DMS53 treated with DMSO at 0.1 percent for 48 hours (cell line): ENCODE measurements at regions not wholly inside any gene's neighbourhood (a gene's known extent, or its start where the extent isn't known, plus 50 kb on each side); places are given as distances from the start of the nearest gene placed in this dataset.

ENCODE experiments used
- DNase-seq: peaks from one replicate; lab custom pipeline; 2025; ENCODE audit not compliant: unreplicated experiment; lab: John Stamatoyannopoulos, UW

DNA sequence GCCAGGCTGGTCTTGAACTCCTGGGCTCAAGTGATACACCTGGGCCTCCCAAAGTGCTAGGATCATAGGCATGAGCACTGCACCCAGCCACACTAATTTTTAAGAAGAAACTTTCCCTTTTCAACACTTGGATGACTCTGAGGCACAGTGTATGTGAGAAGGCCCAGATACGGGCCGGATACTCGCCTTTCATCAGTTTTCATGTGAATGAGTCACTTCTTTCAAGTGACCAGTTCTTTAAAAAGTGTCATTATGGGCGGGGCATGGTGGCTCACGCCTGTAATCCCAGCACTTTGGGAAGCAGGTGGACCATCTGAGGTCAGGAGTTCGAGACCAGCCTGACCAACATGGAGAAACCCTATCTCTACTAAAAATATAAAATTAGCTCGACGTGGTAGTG, 120.8 kb downstream of the CTTN start:
- no peak for DNase-seq

DNA sequence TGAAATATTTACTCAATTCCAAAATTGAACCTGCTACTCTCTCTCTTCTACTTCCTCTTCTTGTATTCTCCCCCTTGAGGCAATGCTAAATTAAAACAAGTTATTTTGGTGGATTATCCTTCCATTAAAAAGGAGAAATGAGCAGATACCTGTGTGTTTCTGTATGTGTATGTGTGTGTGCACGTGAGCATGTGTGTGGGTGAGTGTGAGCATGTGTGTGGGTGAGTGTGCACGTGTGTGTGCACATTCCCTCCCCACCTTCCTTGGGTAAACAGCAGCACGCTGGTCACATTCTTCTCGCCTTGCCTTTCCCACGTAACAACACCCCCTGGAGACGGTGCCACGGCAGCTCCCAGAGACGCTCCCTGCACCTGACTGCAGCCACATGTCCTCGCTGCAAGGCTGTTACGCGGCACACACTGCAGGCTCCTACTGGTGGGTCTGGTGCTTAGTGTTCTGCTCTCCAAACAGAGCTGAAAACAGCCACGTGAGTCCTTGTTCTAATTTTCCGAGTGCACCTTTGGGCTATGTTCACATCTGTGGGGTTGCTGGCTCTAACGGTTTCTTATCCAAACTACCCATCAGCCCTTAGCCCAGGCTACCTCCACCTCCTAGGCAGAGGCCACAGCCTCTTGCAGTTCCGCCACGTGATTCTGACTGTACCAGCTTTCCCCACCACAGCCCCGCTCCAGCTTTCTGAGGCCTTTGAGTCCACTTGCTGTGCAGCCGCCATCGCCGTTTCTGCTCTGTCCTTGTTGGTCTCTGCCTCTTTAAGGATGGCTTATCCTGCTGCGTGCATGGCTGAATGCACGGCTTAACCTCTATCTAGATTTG, 123.4 kb downstream of the CTTN start:
- DNase-seq, result no peak

DNA sequence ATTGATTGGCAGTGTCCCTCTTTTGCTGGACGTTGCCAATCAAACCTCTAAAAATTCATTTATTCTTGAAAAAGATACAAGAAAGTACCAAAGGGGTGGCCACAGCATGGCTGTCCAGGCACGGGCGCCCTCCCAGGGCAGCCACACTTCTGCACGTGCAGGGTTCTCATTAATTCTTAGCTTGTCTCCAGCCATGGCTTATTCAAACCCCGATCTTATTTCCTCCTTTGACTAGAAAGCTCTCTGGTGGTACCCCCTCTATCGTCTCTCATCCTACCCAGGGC, 123.9 kb downstream of the CTTN start:
- DNase-seq, result no peak

GRCh38 chr11:70522593-70523311, 124.4 kb downstream of the CTTN start:
- peak; percentile 41 for DNase-seq

DNA sequence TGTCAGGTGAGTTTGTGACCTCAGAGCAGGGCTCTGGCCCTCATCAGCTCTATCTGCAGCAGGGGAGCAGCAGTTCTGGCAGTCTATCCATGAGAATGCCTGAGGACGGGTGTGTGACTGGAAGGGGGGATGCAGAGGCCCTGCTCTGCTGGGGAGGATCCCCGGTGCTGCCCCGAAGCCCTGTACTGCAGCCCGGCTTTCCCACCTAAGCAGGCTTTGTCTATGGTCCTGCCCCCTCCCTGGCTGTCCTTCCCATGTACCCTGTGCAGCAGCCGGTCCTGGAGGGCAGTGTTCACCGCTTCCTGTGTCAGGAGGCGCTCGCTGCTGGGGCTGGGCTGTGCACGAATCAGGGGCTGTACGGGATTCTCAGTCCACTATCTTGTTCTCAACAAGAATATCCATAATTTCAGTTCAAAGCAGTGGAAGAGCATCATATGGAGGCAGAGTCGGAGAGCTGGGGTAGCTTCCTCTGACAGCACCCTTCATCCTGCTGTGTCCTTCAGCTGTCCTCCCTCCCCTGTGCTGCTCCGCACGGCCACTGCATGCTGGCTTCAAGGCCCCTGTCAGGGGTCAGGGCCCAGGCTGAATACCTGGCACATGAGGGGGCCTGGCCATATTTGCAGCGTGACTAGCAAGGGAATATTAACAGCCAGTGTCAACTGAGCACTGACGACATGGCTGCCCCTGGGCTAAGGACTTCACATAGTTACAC, 125.2 kb downstream of the CTTN start:
- DNase-seq, result no peak

DNA sequence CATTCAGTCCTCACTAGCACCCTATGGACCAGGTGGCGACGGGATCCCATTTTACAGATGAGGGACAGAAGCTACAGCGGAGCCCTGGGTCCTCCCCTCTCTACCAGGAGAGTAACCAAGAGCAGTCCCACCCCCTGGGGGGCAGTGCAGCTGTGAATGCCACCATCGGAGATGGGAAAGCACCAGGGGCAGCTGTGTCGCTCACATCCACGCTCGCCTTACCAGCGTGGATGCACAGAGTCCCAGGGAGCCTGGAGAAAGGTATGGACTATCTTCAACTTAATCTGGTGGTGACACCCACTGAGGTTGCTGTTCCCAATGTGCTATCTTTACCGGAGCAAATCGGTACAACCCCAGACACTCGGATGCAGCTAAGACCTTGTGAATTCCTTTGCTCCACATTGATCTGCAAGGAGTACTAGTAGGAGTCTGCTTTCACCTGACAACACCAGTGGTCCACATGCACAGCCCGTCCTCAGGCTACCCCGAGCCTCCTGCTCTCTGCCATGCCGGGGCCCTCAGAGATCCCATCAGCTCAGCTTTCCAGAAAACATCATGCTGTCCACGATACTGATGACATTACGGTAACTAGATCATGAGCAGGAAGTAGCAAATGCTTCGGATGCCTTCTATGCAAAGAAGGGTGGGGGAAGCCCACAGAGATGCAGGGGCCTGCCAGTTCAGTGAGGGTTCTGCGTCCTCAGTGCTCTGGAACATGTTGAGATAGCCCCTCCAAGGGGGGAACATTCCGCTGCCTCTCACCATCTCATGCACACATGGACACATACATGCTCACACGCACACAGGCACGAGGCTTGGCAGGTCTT, 126.0 kb downstream of the CTTN start:
- no peak for DNase-seq

DNA sequence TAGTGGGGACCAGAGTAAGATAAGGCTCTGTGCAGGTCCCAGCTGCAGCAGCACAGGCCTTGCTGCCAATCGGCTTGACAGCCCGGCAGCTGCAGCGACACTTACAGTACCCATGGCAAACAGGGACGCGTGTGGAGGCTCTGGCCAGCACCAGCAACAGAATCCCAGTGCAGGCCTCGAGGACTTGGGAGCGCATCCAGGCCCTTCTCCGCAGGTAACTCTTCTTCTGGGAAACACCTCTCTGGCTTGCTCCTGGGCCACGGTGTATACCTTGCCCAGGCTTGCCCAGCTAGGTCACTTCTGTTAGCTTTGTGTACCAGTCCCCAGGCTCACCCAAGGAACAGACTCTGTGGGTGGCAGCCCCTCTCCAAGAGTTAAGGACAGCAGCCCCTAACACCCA, 126.7 kb downstream of the CTTN start:
- DNase-seq, result no peak

- no peak for DNase-seq
These were observed 127.1 kb downstream of the CTTN start for GRCh38 chr11:70525466-70525865.

DNA sequence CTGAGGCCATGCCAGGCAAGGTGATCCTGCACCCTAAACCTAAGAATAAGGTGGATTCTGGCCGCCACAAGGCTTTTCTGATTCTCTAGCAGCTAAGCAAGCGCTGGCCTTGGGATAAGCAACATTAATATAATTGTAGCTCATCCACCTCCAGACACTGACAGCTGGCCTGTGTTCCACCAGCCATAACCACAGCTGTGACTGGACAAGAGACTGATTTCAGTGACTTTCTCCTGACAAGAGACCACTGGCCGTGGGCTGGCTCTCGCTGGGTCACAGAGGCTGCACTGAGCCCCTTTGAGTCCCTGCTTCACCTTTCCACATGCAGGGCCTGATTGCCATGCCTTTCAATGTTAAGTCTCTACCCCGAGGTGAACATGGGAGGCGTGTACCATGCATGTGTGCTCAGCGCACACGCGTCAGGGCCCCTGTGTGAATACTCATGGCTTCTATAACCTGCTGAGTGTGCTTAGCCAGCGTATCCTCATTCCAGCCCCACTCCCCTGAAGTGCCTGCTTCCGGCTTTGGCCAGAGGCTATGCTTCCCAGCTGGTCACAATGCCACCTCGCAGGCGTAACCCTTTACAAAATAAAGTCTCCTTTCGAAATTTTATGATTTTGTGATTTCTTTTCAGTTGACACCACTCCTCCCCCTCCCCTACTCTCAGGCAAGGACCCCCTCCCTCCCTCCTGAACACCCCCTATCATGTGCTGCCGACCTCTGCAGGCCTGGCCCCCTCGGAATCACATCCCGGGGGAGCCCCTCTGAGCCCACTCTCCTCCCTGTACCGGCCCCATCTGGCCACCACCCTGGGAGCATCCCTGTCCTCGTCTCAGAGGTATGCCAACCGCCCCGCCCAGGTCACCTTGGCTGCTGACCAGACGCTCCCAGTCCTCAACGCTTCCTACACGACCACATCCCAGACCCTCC, 128.1 kb downstream of the CTTN start:
- no peak for DNase-seq

- no peak for DNase-seq
These were observed 128.7 kb downstream of the CTTN start for GRCh38 chr11:70527046-70527395.

DNA sequence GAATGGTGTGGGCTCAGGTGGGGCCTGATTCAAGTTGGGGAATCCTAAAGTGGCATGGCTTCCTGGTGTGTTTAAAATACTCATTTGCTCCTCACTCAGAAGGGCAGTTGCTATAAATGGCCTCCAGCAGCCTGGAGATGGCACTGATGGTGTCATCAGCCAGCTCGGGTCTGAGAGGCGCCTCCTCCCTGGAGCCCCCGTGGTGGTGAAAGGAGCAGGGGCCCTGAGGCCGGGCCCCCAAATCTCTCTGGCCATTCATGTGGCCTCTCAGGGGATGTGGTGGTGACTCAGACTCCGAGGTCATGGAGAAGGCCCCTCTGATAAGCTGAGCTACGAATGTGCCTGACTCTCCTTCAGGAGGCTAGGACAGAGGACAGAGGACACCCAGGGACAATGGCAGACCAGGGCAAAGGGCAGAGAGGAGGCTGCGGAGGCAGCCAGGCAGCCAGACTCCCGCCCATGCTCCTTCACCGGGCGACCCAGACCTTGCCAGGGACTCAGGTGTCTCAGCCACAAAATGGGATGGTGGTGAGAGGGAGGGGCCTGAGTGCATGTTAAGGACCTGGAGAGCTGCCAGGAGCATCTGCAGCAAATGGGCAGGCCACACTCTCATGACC, 129.2 kb downstream of the CTTN start:
- no peak for DNase-seq

DNA sequence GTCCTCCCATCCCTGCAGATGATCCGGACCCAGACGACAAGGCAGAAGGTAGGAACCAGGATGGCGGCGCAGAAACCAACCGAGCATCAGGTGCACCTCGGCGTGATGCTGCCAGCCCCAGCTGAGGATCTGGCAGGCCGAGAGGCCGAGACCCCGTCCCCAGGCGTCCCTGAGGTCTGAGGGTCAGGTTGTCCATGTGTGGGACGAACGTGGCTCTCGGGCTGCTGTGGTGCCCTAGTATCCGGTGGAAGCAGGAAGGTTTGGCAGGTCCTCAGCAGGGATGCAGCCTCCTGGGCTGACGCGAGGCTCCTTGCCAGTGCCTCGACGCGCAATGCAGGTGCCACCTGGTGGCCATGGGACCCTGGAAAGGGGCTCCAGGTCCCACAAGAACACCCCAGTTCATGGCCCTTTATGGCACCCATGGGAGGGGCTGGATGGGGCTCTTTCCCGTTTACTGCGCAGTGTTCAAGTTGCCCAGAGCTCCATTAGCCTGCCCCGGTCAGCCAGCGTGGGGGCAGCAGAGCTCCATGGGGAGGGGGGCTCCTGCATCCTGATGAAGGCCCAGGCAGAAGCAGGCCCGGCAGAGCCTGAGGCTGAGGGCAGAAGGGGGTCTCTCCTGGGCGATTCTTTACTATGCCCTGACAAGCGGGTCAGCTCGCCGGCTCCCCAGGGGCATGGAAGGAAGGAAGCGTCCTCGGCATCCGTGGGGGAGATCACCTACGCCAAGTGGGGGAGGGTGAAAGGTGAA, 129.9 kb downstream of the CTTN start:
- no peak for DNase-seq

GRCh38 chr11:70528794-70529580, 130.7 kb downstream of the CTTN start:
- no peak for DNase-seq

DNA sequence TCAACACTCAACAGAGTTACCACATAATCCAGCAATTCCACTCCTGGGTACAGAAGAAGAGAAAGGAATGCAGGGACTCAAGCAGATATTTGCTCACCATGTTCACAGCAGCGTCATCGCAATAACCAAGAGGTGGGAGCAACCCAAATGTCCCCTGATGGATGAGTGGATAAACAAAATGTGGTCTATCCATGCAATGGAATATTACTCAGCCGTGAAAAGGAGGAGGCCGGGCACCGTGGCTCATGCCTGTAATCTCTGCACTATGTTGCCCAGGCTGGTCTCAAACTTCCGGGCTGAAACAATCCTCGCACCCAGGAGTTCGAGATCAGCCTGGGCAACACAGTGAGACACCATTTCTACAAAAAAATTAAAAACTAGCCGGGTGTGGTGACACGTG, 131.7 kb downstream of the CTTN start:
- no peak for DNase-seq

GRCh38 chr11:70530629-70531185, 132.4 kb downstream of the CTTN start:
- no peak for DNase-seq

GRCh38 chr11:70531281-70532065, 133.1 kb downstream of the CTTN start:
- DNase-seq, result no peak

- DNase-seq, result no peak
These were observed 133.7 kb downstream of the CTTN start for GRCh38 chr11:70532066-70532440.
